OCI-LY1 (cell line): ENCODE measurements at regions not wholly inside any gene's neighbourhood (a gene's known extent, or its start where the extent isn't known, plus 50 kb on each side); places are given as distances from the start of the nearest gene placed in this dataset.

Experiments
- H2AFZ ChIP-seq: fragments of 200-600 bp; sonication (generic), shearing (Covaris generic); 2 replicates; pipeline ENCODE4 v1.6.0; 2014; ENCODE audit warnings: antibody characterized with exemption, mild to moderate bottlenecking, low read length
- H3F3A ChIP-seq: fragments of 200-600 bp; sonication (generic), shearing (Covaris generic); 2 replicates; pipeline ENCODE4 v1.6.0; 2014; ENCODE audit warnings: mild to moderate bottlenecking, antibody characterized with exemption, low read length, moderate library complexity; ENCODE audit not compliant: insufficient read depth
- H3K27ac ChIP-seq: fragments of 200-600 bp; sonication (generic); 2 replicates; pipeline ENCODE4 v1.5.1; 2014; ENCODE audit warnings: low read length, mixed run types, mild to moderate bottlenecking, low read depth; ENCODE audit not compliant: poor library complexity, severe bottlenecking
- H3K27me3 ChIP-seq: fragments of 200-600 bp; sonication (generic); 2 replicates; pipeline ENCODE4 v1.6.0; 2014; ENCODE audit warnings: antibody characterized with exemption, mild to moderate bottlenecking, low read length, moderate library complexity; ENCODE audit not compliant: insufficient read depth
- H3K36me3 ChIP-seq: fragments of 200-600 bp; sonication (generic); 2 replicates; pipeline ENCODE4 v1.6.1; 2014; ENCODE audit warnings: mild to moderate bottlenecking, antibody characterized with exemption, low read length, moderate library complexity, mixed read lengths; ENCODE audit not compliant: insufficient read depth
- H3K4me1 ChIP-seq: fragments of 200-600 bp; sonication (generic); 2 replicates; pipeline ENCODE4 v1.5.1; 2014; ENCODE audit warnings: mild to moderate bottlenecking, low read length, moderate library complexity; ENCODE audit not compliant: insufficient read depth, severe bottlenecking
- H3K4me2 ChIP-seq: fragments of 200-600 bp; sonication (generic), shearing (Covaris generic); 2 replicates; pipeline ENCODE4 v1.6.1; 2014; ENCODE audit warnings: low read length
- H3K4me3 ChIP-seq: fragments of 200-600 bp; sonication (generic); 2 replicates; pipeline ENCODE4 v1.5.1; 2014; ENCODE audit warnings: low read length, low read depth, mild to moderate bottlenecking, mixed read lengths; ENCODE audit not compliant: poor library complexity, severe bottlenecking
- H3K79me2 ChIP-seq: fragments of 200-600 bp; shearing (Covaris generic); 2 replicates; pipeline ENCODE4 v1.6.1; 2016; ENCODE audit warnings: mixed run types, low read length, mixed read lengths; ENCODE audit not compliant: insufficient read depth
- H3K9ac ChIP-seq: fragments of 200-600 bp; sonication (generic), shearing (Covaris generic); 2 replicates; pipeline ENCODE4 v1.6.1; 2014; ENCODE audit warnings: mild to moderate bottlenecking, low read length, mixed read lengths
- H3K9me2 ChIP-seq: fragments of 200-600 bp; sonication (generic), shearing (Covaris generic); 2 replicates; pipeline ENCODE4 v1.6.1; 2014; ENCODE audit warnings: low read depth, mild to moderate bottlenecking, low read length, mixed read lengths
- H3K9me3 ChIP-seq: fragments of 200-600 bp; shearing (Covaris generic); 2 replicates; pipeline ENCODE4 v1.6.1; 2014; ENCODE audit warnings: low read length, mixed read lengths
- H4K20me1 ChIP-seq: fragments of 200-600 bp; sonication (generic), shearing (Covaris generic); 2 replicates; pipeline ENCODE4 v1.6.0; 2016; ENCODE audit warnings: mild to moderate bottlenecking, low read length; ENCODE audit not compliant: insufficient read depth
- CTCF ChIP-seq: fragments of 200-600 bp; sonication (generic), shearing (Covaris generic); IDR thresholded peaks from 2 replicates; pipeline ENCODE4 v1.5.1; 2017; ENCODE audit warnings: mild to moderate bottlenecking, antibody characterized with exemption, low read length, moderate library complexity, mixed read lengths
- EZH2 ChIP-seq: fragments of 200-600 bp; sonication (generic), shearing (Covaris generic); IDR thresholded peaks from 2 replicates; pipeline ENCODE4 v1.8.0; 2017; ENCODE audit warnings: borderline replicate concordance, mixed run types, mild to moderate bottlenecking, antibody characterized with exemption, low read length, moderate library complexity, mixed read lengths

GRCh38 chr5:93807846-93808245 is 66.4 kb upstream of the POU5F2 start:
- no peaks in the 10 kb centered on the region for H3F3A ChIP-seq
- no peak overlapping the region for H3K9ac ChIP-seq

GRCh38 chr5:93805616-93806379 is 64.4 kb upstream of the POU5F2 start:
- no peak for TF ChIP-seq EZH2
- no peak for TF ChIP-seq CTCF
- H3K4me2 ChIP-seq: no peak overlapping the region
- H3K27me3 ChIP-seq: no peaks in the 10 kb centered on the region
- no peak overlapping the region for H3K4me3 ChIP-seq
- no peaks in the 10 kb centered on the region for H3K9me3 ChIP-seq
- H3K4me1 ChIP-seq: peaks cover 3% of the 10 kb centered on the region
- H4K20me1 ChIP-seq: no peaks in the 10 kb centered on the region
- no peaks in the 10 kb centered on the region for H3F3A ChIP-seq
- no peaks in the 10 kb centered on the region for H3K79me2 ChIP-seq
- H3K36me3 ChIP-seq: no peaks in the 10 kb centered on the region
- H3K9ac ChIP-seq: no peak overlapping the region
- H2AFZ ChIP-seq: no peak overlapping the region
- no peaks in the 10 kb centered on the region for H3K9me2 ChIP-seq
- no peak overlapping the region for H3K27ac ChIP-seq

More at GRCh38 chr5:93807846-93808245, 66.4 kb upstream of the POU5F2 start:
- no peaks in the 10 kb centered on the region for H3K79me2 ChIP-seq
- H2AFZ ChIP-seq: no peak overlapping the region
- H3K27ac ChIP-seq: no peak overlapping the region
- no peaks in the 10 kb centered on the region for H3K9me2 ChIP-seq
- H3K4me2 ChIP-seq: no peak overlapping the region
- H3K4me1 ChIP-seq: no peaks in the 10 kb centered on the region
- TF ChIP-seq CTCF: no peak
- no peak for TF ChIP-seq EZH2
- no peaks in the 10 kb centered on the region for H4K20me1 ChIP-seq
- H3K27me3 ChIP-seq: no peaks in the 10 kb centered on the region
- no peak overlapping the region for H3K4me3 ChIP-seq
- no peaks in the 10 kb centered on the region for H3K9me3 ChIP-seq
- no peaks in the 10 kb centered on the region for H3K36me3 ChIP-seq

- H3K4me2 ChIP-seq: no peak overlapping the region
- H3K79me2 ChIP-seq: no peaks in the 10 kb centered on the region
- no peaks in the 10 kb centered on the region for H3F3A ChIP-seq
- peaks cover 3% of the 10 kb centered on the region for H3K4me1 ChIP-seq
- H3K9ac ChIP-seq: no peak overlapping the region
- no peak overlapping the region for H3K4me3 ChIP-seq
- TF ChIP-seq EZH2: no peak
- TF ChIP-seq CTCF: peak; percentile 56
- H4K20me1 ChIP-seq: no peaks in the 10 kb centered on the region
- no peaks in the 10 kb centered on the region for H3K36me3 ChIP-seq
- no peak overlapping the region for H2AFZ ChIP-seq
- H3K9me2 ChIP-seq: no peaks in the 10 kb centered on the region
- H3K27me3 ChIP-seq: no peaks in the 10 kb centered on the region
- no peaks in the 10 kb centered on the region for H3K9me3 ChIP-seq
- H3K27ac ChIP-seq: no peak overlapping the region
Measured at GRCh38 chr5:93800988-93801811, 59.8 kb upstream of the POU5F2 start.
